ENCODE measurements at regions not wholly inside any gene's neighbourhood (a gene's known extent, or its start where the extent isn't known, plus 50 kb on each side); places are given as distances from the start of the nearest gene placed in this dataset.

DNA sequence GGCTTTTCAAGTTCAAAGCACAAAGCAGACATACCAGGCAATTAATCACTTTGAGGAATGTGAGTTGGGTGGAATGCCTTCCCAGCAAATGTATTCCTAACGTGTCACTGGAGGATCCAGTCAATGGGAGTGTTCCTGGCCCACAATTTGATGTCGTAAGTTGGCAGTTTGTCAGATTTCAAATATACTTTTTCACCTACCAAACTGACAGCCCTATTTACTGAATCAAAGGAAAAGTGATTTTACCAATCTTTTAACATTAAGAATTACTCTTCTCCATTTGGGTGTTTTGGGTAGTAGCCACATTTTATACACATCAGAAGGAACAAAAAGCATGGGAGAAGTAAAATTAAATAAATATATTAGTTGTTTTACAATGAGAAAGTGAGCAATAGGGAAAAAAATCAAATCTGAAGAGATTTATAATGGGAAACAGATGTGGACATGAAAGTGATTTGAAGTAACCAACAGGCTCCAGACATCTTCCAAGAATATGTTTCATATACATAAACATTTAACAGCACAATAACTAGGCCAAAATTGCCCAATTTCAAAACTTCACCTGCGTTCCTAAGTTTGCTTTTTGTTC lies 222.9 kb downstream of the MTERF1 start:
- no peak; the same call in 1 of the 2 replicates for TF ChIP-seq POLR2AphosphoS5 (IDR thresholded peaks at IDR 0.05; ENCODE audit: borderline replicate concordance, low read depth, low read length)
- no peak for TF ChIP-seq EZH2 (IDR thresholded peaks at IDR 0.05)

Data from SK-N-MC (cell line).